Endothelial cell of umbilical vein (primary cell): ENCODE measurements at regions not wholly inside any gene's neighbourhood (a gene's known extent, or its start where the extent isn't known, plus 50 kb on each side); places are given as distances from the start of the nearest gene placed in this dataset.

Experiments used
- BruUV-seq: library from RNA; stranded (reverse); fragments of 400-500 nt; replicated peaks from 2 replicates; lab custom pipeline; 2021; lab: Mats Ljungman, UMichigan
- CTCF ChIA-PET: fragments of 300-600, 350-600 bp; sonication (Branson Sonifier 250); formaldehyde crosslinking; loops from one replicate; lab custom pipeline; 2021; ENCODE audit warnings: antibody characterized with exemption, inconsistent platforms; lab: Charles Lee
- POLR2A ChIA-PET: fragments of 300-600, 350-600 bp; sonication (Branson Sonifier 250); formaldehyde crosslinking; loops from one replicate; lab custom pipeline; 2021; ENCODE audit warnings: antibody characterized with exemption, inconsistent platforms; lab: Charles Lee
- DNase-seq: peaks from one replicate; pipeline ENCODE4 v3.0.0-alpha.2; 2011; ENCODE audit warnings: low read depth, low spot score
- FAIRE-seq: peaks from 2 replicates; lab custom pipeline; 2011; peaks lifted over from hg19 to GRCh38; lab: Jason Lieb, UNC
- H2AFZ ChIP-seq: 2 replicates; pipeline ENCODE4 v1.6.0; 2012; ENCODE audit warnings: low read depth, low read length, control low read depth, inconsistent platforms
- H3K27ac ChIP-seq: 2 replicates; pipeline ENCODE4 v1.5.1; 2011; ENCODE audit warnings: low read depth, mild to moderate bottlenecking, control low read depth, low read length, moderate library complexity; ENCODE audit not compliant: insufficient read depth
- H3K27me3 ChIP-seq, 2 experiments: 2 replicates each; pipeline versions ENCODE4 v1.6.0 to v1.6.1; 2011; ENCODE audit warnings: low read length in 2 of 2, mixed read lengths in 1 of 2; ENCODE audit not compliant: control insufficient read depth in 2 of 2, insufficient read depth in 2 of 2
- H3K36me3 ChIP-seq, 2 experiments: 2 replicates in 1 of 2; 3 replicates in 1 of 2; pipeline ENCODE4 v1.5.1; 2011; ENCODE audit warnings: low read length in 2 of 2, mild to moderate bottlenecking in 1 of 2, moderate library complexity in 1 of 2; ENCODE audit not compliant: control insufficient read depth in 2 of 2, insufficient read depth in 2 of 2; ENCODE audit errors: extremely low read depth in 1 of 2
- H3K4me1 ChIP-seq: 3 replicates; pipeline ENCODE4 v1.5.1; 2011; ENCODE audit warnings: mild to moderate bottlenecking, low read length; ENCODE audit not compliant: control insufficient read depth, insufficient read depth; ENCODE audit errors: extremely low read depth
- H3K4me2 ChIP-seq: 2 replicates; pipeline ENCODE4 v1.6.1; 2011; ENCODE audit warnings: low read length, control low read depth, mixed read lengths; ENCODE audit not compliant: insufficient read depth
- H3K4me3 ChIP-seq, 3 experiments: fragments of 200-600 bp in 1 of 3; sonication (generic), shearing (Covaris generic) in 1 of 3; replicated peaks in 1 of 3; 2 replicates each; pipeline ENCODE4 v1.5.1; 2011 to 2016; ENCODE audit warnings: control low read depth in 3 of 3, low read length in 3 of 3, mild to moderate bottlenecking in 2 of 3, inconsistent platforms in 1 of 3, low read depth in 1 of 3, moderate library complexity in 1 of 3; ENCODE audit not compliant: insufficient read depth in 1 of 3
- H3K79me2 ChIP-seq: 2 replicates; pipeline ENCODE4 v1.6.0; 2012; ENCODE audit warnings: low read length, inconsistent platforms; ENCODE audit not compliant: control insufficient read depth, insufficient read depth
- H3K9ac ChIP-seq: replicated peaks from 2 replicates; pipeline ENCODE3; 2011; ENCODE audit warnings: low read length, control low read depth; ENCODE audit not compliant: insufficient read depth; ENCODE audit errors: extremely low read depth
- H3K9me1 ChIP-seq: replicated peaks from 3 replicates; pipeline ENCODE4 v1.6.0; 2011; ENCODE audit warnings: mild to moderate bottlenecking, low read length; ENCODE audit not compliant: control insufficient read depth, insufficient read depth; ENCODE audit errors: extremely low read depth
- H3K9me3 ChIP-seq: replicated peaks from 2 replicates; pipeline ENCODE4 v1.5.1; 2012; ENCODE audit warnings: low read length, inconsistent platforms; ENCODE audit not compliant: control insufficient read depth, insufficient read depth
- H4K20me1 ChIP-seq: replicated peaks from 2 replicates; pipeline ENCODE3; 2011; ENCODE audit warnings: mild to moderate bottlenecking, low read length; ENCODE audit not compliant: control insufficient read depth, insufficient read depth; ENCODE audit errors: extremely low read depth
- CTCF ChIP-seq, 2 donors: IDR thresholded peaks; 1 replicate in 1 of 2; 2 replicates in 1 of 2; pipeline ENCODE4 v1.5.1; 2011; ENCODE audit warnings: low read length in 2 of 2, mild to moderate bottlenecking in 2 of 2, moderate library complexity in 2 of 2, control low read depth in 1 of 2, inconsistent platforms in 1 of 2, low read depth in 1 of 2; ENCODE audit not compliant: insufficient read depth in 1 of 2; ENCODE audit errors: extremely low read depth in 1 of 2
- EZH2 ChIP-seq: IDR thresholded peaks from 2 replicates; pipeline ENCODE4 v1.6.1; 2012; ENCODE audit warnings: borderline replicate concordance, low read depth, mild to moderate bottlenecking, moderate library complexity, low read length, inconsistent platforms; ENCODE audit not compliant: severe bottlenecking
- FOS ChIP-seq: IDR thresholded peaks from 2 replicates; pipeline ENCODE4 v1.6.1; 2011; ENCODE audit warnings: mild to moderate bottlenecking, low read length, moderate library complexity, borderline replicate concordance; ENCODE audit not compliant: insufficient read depth
- GATA2 ChIP-seq: IDR thresholded peaks from 2 replicates; pipeline ENCODE4 v1.7.0; 2011; ENCODE audit warnings: low read depth, mild to moderate bottlenecking, moderate library complexity, mixed read lengths, low read length; ENCODE audit not compliant: insufficient read length, insufficient read depth
- JUN ChIP-seq: IDR thresholded peaks from 2 replicates; pipeline ENCODE4 v1.6.1; 2011; ENCODE audit warnings: borderline replicate concordance, low read depth; ENCODE audit not compliant: insufficient read length, insufficient read depth
- MAX ChIP-seq: IDR thresholded peaks from 2 replicates; pipeline ENCODE4 v1.6.1; 2011; ENCODE audit not compliant: insufficient read depth, insufficient read length
- MYC ChIP-seq: IDR thresholded peaks from one replicate; pipeline ENCODE4 v1.6.1; 2011; ENCODE audit warnings: mild to moderate bottlenecking, low read depth, low read length
- POLR2A ChIP-seq: IDR thresholded peaks from 2 replicates; pipeline ENCODE4 v1.6.1; 2012; ENCODE audit warnings: low read depth, mild to moderate bottlenecking, control low read depth, low read length
- POLR2AphosphoS5 ChIP-seq: IDR thresholded peaks from 2 replicates; pipeline ENCODE4 v1.6.1; 2012; ENCODE audit warnings: low read depth, mild to moderate bottlenecking, control low read depth, low read length, moderate library complexity; ENCODE audit not compliant: insufficient read depth
- dilution Hi-C: fragments of 300-500 bp; cut with MboI; formaldehyde crosslinking; loops from one replicate; pipeline ENCODE4 v1.15.0; 2019; ENCODE audit warnings: low sequenced_read_pairs; ENCODE audit not compliant: extremely low pct_ligation_motif_present
- intact Hi-C: fragments of 100-400 bp; cut with micrococcal nuclease; formaldehyde crosslinking; loops from one replicate; pipeline ENCODE4 v1.10.0; 2022

GRCh38 chr19:31145007-31145406 is 204.2 kb downstream of the TSHZ3 start:
- Histone ChIP-seq H3K27me3 (no peaks in the 10 kb centered on the region), H3K36me3 (no peaks in the 10 kb centered on the region), H3K4me3 (no peak overlapping the region), H3K9me1 (no peaks in the 10 kb centered on the region), H3K4me2 (no peak overlapping the region), H3K9ac (no peak overlapping the region), H4K20me1 (no peaks in the 10 kb centered on the region), H3K9me3 (peaks cover under 1% of the 10 kb centered on the region), H3K27ac (no peak overlapping the region), H3K4me1 (no peaks in the 10 kb centered on the region), H3K79me2 (no peaks in the 10 kb centered on the region), H2AFZ (no peak overlapping the region)
- intact Hi-C loops = no loop called here
- dilution Hi-C loops = no loop called here
- ChIA-PET POLR2A (no interaction called here), CTCF (no interaction called here)
- DNase-seq = no peak
- no peak for FAIRE-seq
- BruUV-seq = no TSS peak
- TF ChIP-seq MYC (no peak), MAX (no peak), POLR2AphosphoS5 (no peak), FOS (no peak), POLR2A (no peak), CTCF (IDR thresholded peaks at IDR 0.05; ENCODE audit: extremely low read depth in 1 of 2, insufficient read depth in 1 of 2, low read depth in 1 of 2, low read length in 2 of 2) (no peak), GATA2 (no peak), EZH2 (no peak), JUN (no peak)
